ENCODE measurements at regions not wholly inside any gene's neighbourhood (a gene's known extent, or its start where the extent isn't known, plus 50 kb on each side); places are given as distances from the start of the nearest gene placed in this dataset.
"Not testable (repeated sequence)": the region's sequence is repeated elsewhere in the genome, so short reads cannot be mapped to it uniquely, and the experiment has no call there.

GRCh38 chr15:20310603-20311002 lies 231.0 kb downstream of the GOLGA6L6 start:
- Histone ChIP-seq H3K79me2 (ENCODE audit: low read length) (no peaks in the 10 kb centered on the region), H2AFZ (ENCODE audit: low read length) (no peak overlapping the region), H3K9me2 (replicated peaks; ENCODE audit: low read length) (no peaks in the 10 kb centered on the region), H3K4me1 (ENCODE audit: insufficient read depth, low read length) (no peaks in the 10 kb centered on the region), H3K27me3 (ENCODE audit: low read length) (no peaks in the 10 kb centered on the region), H3K27ac (ENCODE audit: low read length) (no peak overlapping the region), H3F3A (ENCODE audit: low read length, unreplicated experiment) (no peaks in the 10 kb centered on the region), H3K36me3 (ENCODE audit: low read depth, low read length) (no peaks in the 10 kb centered on the region), H4K20me1 (ENCODE audit: low read length) (no peaks in the 10 kb centered on the region), H3K4me2 (ENCODE audit: low read length) (no peak overlapping the region), H3K4me3 (ENCODE audit: low read length) (no peak overlapping the region), H3K9ac (ENCODE audit: low read length) (no peak overlapping the region), H3K9me3 (ENCODE audit: low read length) (peaks cover 28% of the 10 kb centered on the region)
- ATAC-seq (no peak), DNase-seq (no peak)
- no TSS peak for BruUV-seq (replicated peaks)
- intact Hi-C loops (cut with micrococcal nuclease): no loop called here
- no peak for TF ChIP-seq EZH2 (IDR thresholded peaks at IDR 0.05; ENCODE audit: low read length, unreplicated experiment)
- TF ChIP-seq EZH2phosphoT487 (IDR thresholded peaks at IDR 0.05; ENCODE audit: borderline replicate concordance, low read length): no peak
- no peak for TF ChIP-seq CTCF (conservative IDR thresholded peaks at IDR 0.05; ENCODE audit: low read depth, low read length)
- POLR2A ChIA-PET (ENCODE audit: unreplicated experiment): no interaction called here
- CTCF ChIA-PET: no interaction called here

- ATAC-seq; CTCF ChIA-PET; POLR2A ChIA-PET (ENCODE audit: unreplicated experiment): not testable (repeated sequence)
Measured at GRCh38 chr15:20309966-20310365, 231.6 kb downstream of the GOLGA6L6 start.

GRCh38 chr15:20309395-20309794 lies 232.2 kb downstream of the GOLGA6L6 start:
- CTCF ChIA-PET; H4K20me1 ChIP-seq (ENCODE audit: low read length); H3K79me2 ChIP-seq (ENCODE audit: low read length); H3K27me3 ChIP-seq (ENCODE audit: low read length); POLR2A ChIA-PET (ENCODE audit: unreplicated experiment); H3K4me2 ChIP-seq (ENCODE audit: low read length); intact Hi-C loops (cut with micrococcal nuclease); ATAC-seq; H3K9me2 ChIP-seq (replicated peaks; ENCODE audit: low read length); H3K4me1 ChIP-seq (ENCODE audit: insufficient read depth, low read length); BruUV-seq (replicated peaks); H3K4me3 ChIP-seq (ENCODE audit: low read length); H2AFZ ChIP-seq (ENCODE audit: low read length); H3F3A ChIP-seq (ENCODE audit: low read length, unreplicated experiment); DNase-seq; H3K27ac ChIP-seq (ENCODE audit: low read length); H3K36me3 ChIP-seq (ENCODE audit: low read depth, low read length); H3K9ac ChIP-seq (ENCODE audit: low read length): not testable (repeated sequence)
- peaks cover 36% of the 10 kb centered on the region for H3K9me3 ChIP-seq (ENCODE audit: low read length)

More at GRCh38 chr15:20309966-20310365, 231.6 kb downstream of the GOLGA6L6 start:
- peaks cover 30% of the 10 kb centered on the region for H3K9me3 ChIP-seq (ENCODE audit: low read length)
- H3K36me3 ChIP-seq (ENCODE audit: low read depth, low read length); DNase-seq; H3K9ac ChIP-seq (ENCODE audit: low read length); H3K27ac ChIP-seq (ENCODE audit: low read length); H3K4me3 ChIP-seq (ENCODE audit: low read length); BruUV-seq (replicated peaks); intact Hi-C loops (cut with micrococcal nuclease); H3F3A ChIP-seq (ENCODE audit: low read length, unreplicated experiment); H3K4me1 ChIP-seq (ENCODE audit: insufficient read depth, low read length); H3K79me2 ChIP-seq (ENCODE audit: low read length); H3K4me2 ChIP-seq (ENCODE audit: low read length); H3K9me2 ChIP-seq (replicated peaks; ENCODE audit: low read length); H3K27me3 ChIP-seq (ENCODE audit: low read length); H4K20me1 ChIP-seq (ENCODE audit: low read length); H2AFZ ChIP-seq (ENCODE audit: low read length): not testable (repeated sequence)

- H3K4me2 ChIP-seq (ENCODE audit: low read length); BruUV-seq (replicated peaks); POLR2A ChIA-PET (ENCODE audit: unreplicated experiment); ATAC-seq; H3K27me3 ChIP-seq (ENCODE audit: low read length); H4K20me1 ChIP-seq (ENCODE audit: low read length); CTCF ChIA-PET; H2AFZ ChIP-seq (ENCODE audit: low read length); H3K79me2 ChIP-seq (ENCODE audit: low read length); H3K9ac ChIP-seq (ENCODE audit: low read length); intact Hi-C loops (cut with micrococcal nuclease); DNase-seq; H3K4me1 ChIP-seq (ENCODE audit: insufficient read depth, low read length); H3K4me3 ChIP-seq (ENCODE audit: low read length); H3F3A ChIP-seq (ENCODE audit: low read length, unreplicated experiment); H3K9me2 ChIP-seq (replicated peaks; ENCODE audit: low read length); H3K27ac ChIP-seq (ENCODE audit: low read length); H3K36me3 ChIP-seq (ENCODE audit: low read depth, low read length): not testable (repeated sequence)
- peaks cover 40% of the 10 kb centered on the region for H3K9me3 ChIP-seq (ENCODE audit: low read length)
Measured at GRCh38 chr15:20308027-20308690, 233.4 kb downstream of the GOLGA6L6 start.

GRCh38 chr15:20307137-20307536 lies 234.5 kb downstream of the GOLGA6L6 start:
- H3F3A ChIP-seq (ENCODE audit: low read length, unreplicated experiment); intact Hi-C loops (cut with micrococcal nuclease); H3K36me3 ChIP-seq (ENCODE audit: low read depth, low read length); H3K27ac ChIP-seq (ENCODE audit: low read length); H3K4me3 ChIP-seq (ENCODE audit: low read length); DNase-seq; POLR2A ChIA-PET (ENCODE audit: unreplicated experiment); H3K9me2 ChIP-seq (replicated peaks; ENCODE audit: low read length); H3K9ac ChIP-seq (ENCODE audit: low read length); CTCF ChIA-PET; H3K4me2 ChIP-seq (ENCODE audit: low read length); H4K20me1 ChIP-seq (ENCODE audit: low read length); H2AFZ ChIP-seq (ENCODE audit: low read length); H3K27me3 ChIP-seq (ENCODE audit: low read length); BruUV-seq (replicated peaks); ATAC-seq; H3K4me1 ChIP-seq (ENCODE audit: insufficient read depth, low read length); H3K79me2 ChIP-seq (ENCODE audit: low read length): not testable (repeated sequence)
- peaks cover 41% of the 10 kb centered on the region for H3K9me3 ChIP-seq (ENCODE audit: low read length)

- H3F3A ChIP-seq (ENCODE audit: low read length, unreplicated experiment); intact Hi-C loops (cut with micrococcal nuclease); H3K79me2 ChIP-seq (ENCODE audit: low read length); H3K4me3 ChIP-seq (ENCODE audit: low read length); H3K9ac ChIP-seq (ENCODE audit: low read length); H3K4me2 ChIP-seq (ENCODE audit: low read length); CTCF ChIA-PET; H3K9me2 ChIP-seq (replicated peaks; ENCODE audit: low read length); H3K27ac ChIP-seq (ENCODE audit: low read length); POLR2A ChIA-PET (ENCODE audit: unreplicated experiment); H3K4me1 ChIP-seq (ENCODE audit: insufficient read depth, low read length); H3K27me3 ChIP-seq (ENCODE audit: low read length); H4K20me1 ChIP-seq (ENCODE audit: low read length); BruUV-seq (replicated peaks); ATAC-seq; H3K36me3 ChIP-seq (ENCODE audit: low read depth, low read length); H2AFZ ChIP-seq (ENCODE audit: low read length); DNase-seq: not testable (repeated sequence)
- peaks cover 46% of the 10 kb centered on the region for H3K9me3 ChIP-seq (ENCODE audit: low read length)
Measured at GRCh38 chr15:20306497-20307106, 235.0 kb downstream of the GOLGA6L6 start.
